ENCODE measurements at regions not wholly inside any gene's neighbourhood (a gene's known extent, or its start where the extent isn't known, plus 50 kb on each side); places are given as distances from the start of the nearest gene placed in this dataset.

DNA sequence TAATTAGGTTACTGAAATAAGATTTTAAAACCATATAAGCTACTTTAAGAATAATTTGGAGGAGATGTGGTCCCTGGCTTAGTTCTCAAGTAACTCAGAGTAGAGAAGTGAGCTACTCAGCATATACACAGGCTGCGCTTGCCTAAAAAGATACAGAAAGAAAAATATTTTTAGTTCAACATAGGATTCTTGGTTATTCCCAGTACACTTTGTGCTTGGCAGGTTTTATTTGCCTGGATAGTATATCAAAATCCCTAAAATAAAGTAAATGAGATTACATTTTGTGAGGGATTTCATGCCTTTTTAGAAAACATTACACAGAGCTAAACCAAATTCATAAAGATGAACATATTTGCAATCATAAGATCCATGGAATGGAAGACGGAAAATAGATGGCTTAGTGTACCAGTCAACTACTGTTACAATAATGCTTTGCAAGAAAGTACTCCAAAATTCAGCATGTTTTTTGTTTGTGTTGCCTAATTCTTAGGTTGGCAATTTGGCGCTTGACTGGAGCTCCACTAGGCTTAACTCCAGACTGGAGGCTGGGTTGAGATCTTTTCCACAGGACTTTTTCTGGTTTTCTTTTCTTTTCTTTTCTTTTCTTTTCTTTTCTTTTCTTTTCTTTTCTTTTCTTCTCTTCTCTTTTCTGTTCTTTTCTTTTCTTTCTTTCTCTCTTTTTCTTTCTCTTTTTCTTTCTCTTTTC is 600.5 kb upstream of the SYT4 start:
- no peak for DNase-seq (ENCODE audit: low read depth)
- Mint-ChIP-seq H3K36me3 (ENCODE audit: low read depth, unreplicated experiment) (no peaks in the 10 kb centered on the region), H3K27me3 (ENCODE audit: low read depth, unreplicated experiment) (no peaks in the 10 kb centered on the region), H3K4me3 (ENCODE audit: unreplicated experiment) (no peak overlapping the region), H3K4me1 (ENCODE audit: low read depth, unreplicated experiment) (peaks cover 4% of the 10 kb centered on the region), H3K27ac (ENCODE audit: unreplicated experiment) (no peak overlapping the region), H3K9me3 (ENCODE audit: unreplicated experiment) (peaks cover 3% of the 10 kb centered on the region)
- Histone ChIP-seq H2AFZ (ENCODE audit: low read depth, low read length) (no peak overlapping the region), H3K79me2 (ENCODE audit: insufficient read depth, low read length) (no peaks in the 10 kb centered on the region), H3K36me3 (ENCODE audit: insufficient read depth, low read length) (no peaks in the 10 kb centered on the region), H3K4me3 (ENCODE audit: insufficient read depth, low read depth, low read length) (no peak overlapping the region), H3K4me1 (ENCODE audit: insufficient read depth, low read length) (no peaks in the 10 kb centered on the region), H4K20me1 (ENCODE audit: insufficient read depth, low read length) (no peaks in the 10 kb centered on the region), H3K9ac (ENCODE audit: low read length) (no peak overlapping the region), H3K27me3 (ENCODE audit: insufficient read depth, low read length) (no peaks in the 10 kb centered on the region), H3K4me2 (ENCODE audit: low read length) (no peak overlapping the region), H3K27ac (ENCODE audit: low read depth, low read length) (no peak overlapping the region), H3K9me3 (ENCODE audit: insufficient read depth, low read depth, low read length) (no peaks in the 10 kb centered on the region)
- TF ChIP-seq EZH2 (IDR thresholded peaks at IDR 0.05; ENCODE audit: insufficient read depth, low read length): no peak
- TF ChIP-seq, protein P1, sequence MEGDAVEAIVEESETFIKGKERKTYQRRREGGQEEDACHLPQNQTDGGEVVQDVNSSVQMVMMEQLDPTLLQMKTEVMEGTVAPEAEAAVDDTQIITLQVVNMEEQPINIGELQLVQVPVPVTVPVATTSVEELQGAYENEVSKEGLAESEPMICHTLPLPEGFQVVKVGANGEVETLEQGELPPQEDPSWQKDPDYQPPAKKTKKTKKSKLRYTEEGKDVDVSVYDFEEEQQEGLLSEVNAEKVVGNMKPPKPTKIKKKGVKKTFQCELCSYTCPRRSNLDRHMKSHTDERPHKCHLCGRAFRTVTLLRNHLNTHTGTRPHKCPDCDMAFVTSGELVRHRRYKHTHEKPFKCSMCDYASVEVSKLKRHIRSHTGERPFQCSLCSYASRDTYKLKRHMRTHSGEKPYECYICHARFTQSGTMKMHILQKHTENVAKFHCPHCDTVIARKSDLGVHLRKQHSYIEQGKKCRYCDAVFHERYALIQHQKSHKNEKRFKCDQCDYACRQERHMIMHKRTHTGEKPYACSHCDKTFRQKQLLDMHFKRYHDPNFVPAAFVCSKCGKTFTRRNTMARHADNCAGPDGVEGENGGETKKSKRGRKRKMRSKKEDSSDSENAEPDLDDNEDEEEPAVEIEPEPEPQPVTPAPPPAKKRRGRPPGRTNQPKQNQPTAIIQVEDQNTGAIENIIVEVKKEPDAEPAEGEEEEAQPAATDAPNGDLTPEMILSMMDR (IDR thresholded peaks at IDR 0.05; ENCODE audit: insufficient read depth, low read depth, low read length): no peak
- no peak for FAIRE-seq

DNA sequence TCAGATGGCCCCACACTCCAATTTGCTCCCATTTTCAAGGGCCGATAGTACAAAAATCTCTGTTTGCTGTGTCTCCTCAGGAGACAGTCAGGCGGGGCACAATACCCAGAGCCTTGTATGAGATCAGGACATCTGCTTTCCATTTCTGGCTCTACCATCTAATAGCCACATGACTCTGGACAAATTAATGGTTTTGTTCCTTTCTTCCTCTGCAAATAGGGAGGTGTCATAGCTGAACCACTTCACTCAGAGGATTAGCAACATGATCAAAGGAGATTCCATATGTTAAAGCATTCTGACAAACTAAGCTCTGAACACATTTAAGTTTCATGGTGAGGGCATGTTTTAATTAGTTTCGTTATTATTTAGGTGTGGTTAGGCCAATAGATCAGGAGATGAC is 602.1 kb upstream of the SYT4 start:
- Histone ChIP-seq H4K20me1 (ENCODE audit: insufficient read depth, low read length) (no peaks in the 10 kb centered on the region), H3K36me3 (ENCODE audit: insufficient read depth, low read length) (no peaks in the 10 kb centered on the region), H3K4me3 (ENCODE audit: insufficient read depth, low read depth, low read length) (no peak overlapping the region), H3K27me3 (ENCODE audit: insufficient read depth, low read length) (no peaks in the 10 kb centered on the region), H3K79me2 (ENCODE audit: insufficient read depth, low read length) (no peaks in the 10 kb centered on the region), H3K9me3 (ENCODE audit: insufficient read depth, low read depth, low read length) (no peaks in the 10 kb centered on the region), H2AFZ (ENCODE audit: low read depth, low read length) (no peak overlapping the region), H3K9ac (ENCODE audit: low read length) (no peak overlapping the region), H3K4me2 (ENCODE audit: low read length) (no peak overlapping the region), H3K27ac (ENCODE audit: low read depth, low read length) (no peak overlapping the region), H3K4me1 (ENCODE audit: insufficient read depth, low read length) (no peaks in the 10 kb centered on the region)
- no peak overlapping the region for H3K27ac Mint-ChIP-seq (ENCODE audit: unreplicated experiment)
- DNase-seq (ENCODE audit: low read depth) (no peak), FAIRE-seq (no peak)
- TF ChIP-seq, protein P1 (IDR thresholded peaks at IDR 0.05; ENCODE audit: insufficient read depth, low read depth, low read length): no peak
- TF ChIP-seq EZH2 (IDR thresholded peaks at IDR 0.05; ENCODE audit: insufficient read depth, low read length): no peak
- H3K9me3 Mint-ChIP-seq (ENCODE audit: unreplicated experiment): peaks cover 3% of the 10 kb centered on the region
- H3K4me1 Mint-ChIP-seq (ENCODE audit: low read depth, unreplicated experiment): peaks cover 4% of the 10 kb centered on the region
- no peak overlapping the region for H3K4me3 Mint-ChIP-seq (ENCODE audit: unreplicated experiment)
- no peaks in the 10 kb centered on the region for H3K36me3 Mint-ChIP-seq (ENCODE audit: low read depth, unreplicated experiment)
- no peaks in the 10 kb centered on the region for H3K27me3 Mint-ChIP-seq (ENCODE audit: low read depth, unreplicated experiment)

DNA sequence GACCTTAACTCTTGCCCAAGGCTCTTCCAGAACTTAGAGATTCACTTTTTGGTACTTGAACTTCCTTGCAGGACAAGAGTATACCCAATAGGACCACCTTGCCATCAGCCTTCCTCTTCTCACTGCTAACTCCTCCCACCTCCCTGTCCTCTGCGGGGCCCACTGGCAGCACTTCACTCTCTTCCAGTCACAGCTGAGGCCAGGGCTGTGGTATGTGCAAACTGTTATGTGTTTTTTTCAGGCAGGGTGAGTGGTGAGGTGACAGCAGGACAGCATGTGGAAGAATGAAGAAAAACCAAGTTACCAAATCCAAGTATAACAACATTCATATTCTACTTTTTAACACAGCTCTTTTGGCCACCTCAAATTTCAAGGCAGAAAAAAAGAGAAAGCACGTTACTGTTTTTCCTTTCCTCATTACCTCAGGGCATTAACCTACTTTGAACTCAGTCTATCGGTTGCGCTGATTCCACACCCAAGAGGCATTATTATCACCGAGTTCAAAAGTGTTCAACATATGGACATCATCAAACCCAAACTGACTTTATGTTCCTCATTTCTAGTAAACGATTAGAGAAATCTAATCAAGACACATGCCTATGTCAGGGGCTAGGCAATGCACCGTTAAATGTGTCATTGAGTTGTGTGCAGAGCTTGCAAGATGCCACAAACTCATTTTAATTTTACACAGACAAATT is 605.2 kb upstream of the SYT4 start:
- no peak overlapping the region for H3K4me2 ChIP-seq (ENCODE audit: low read length)
- no peaks in the 10 kb centered on the region for H3K4me1 ChIP-seq (ENCODE audit: insufficient read depth, low read length)
- no peaks in the 10 kb centered on the region for H4K20me1 ChIP-seq (ENCODE audit: insufficient read depth, low read length)
- no peak overlapping the region for H3K27ac Mint-ChIP-seq (ENCODE audit: unreplicated experiment)
- peaks cover 3% of the 10 kb centered on the region for H3K9me3 Mint-ChIP-seq (ENCODE audit: unreplicated experiment)
- FAIRE-seq (no peak), DNase-seq (ENCODE audit: low read depth) (no peak)
- no peaks in the 10 kb centered on the region for H3K36me3 ChIP-seq (ENCODE audit: insufficient read depth, low read length)
- no peaks in the 10 kb centered on the region for H3K27me3 ChIP-seq (ENCODE audit: insufficient read depth, low read length)
- H3K9me3 ChIP-seq (ENCODE audit: insufficient read depth, low read depth, low read length): no peaks in the 10 kb centered on the region
- no peaks in the 10 kb centered on the region for H3K79me2 ChIP-seq (ENCODE audit: insufficient read depth, low read length)
- H3K4me1 Mint-ChIP-seq (ENCODE audit: low read depth, unreplicated experiment): no peaks in the 10 kb centered on the region
- H3K27me3 Mint-ChIP-seq (ENCODE audit: low read depth, unreplicated experiment): no peaks in the 10 kb centered on the region
- no peaks in the 10 kb centered on the region for H3K36me3 Mint-ChIP-seq (ENCODE audit: low read depth, unreplicated experiment)
- H3K27ac ChIP-seq (ENCODE audit: low read depth, low read length): no peak overlapping the region
- no peak overlapping the region for H2AFZ ChIP-seq (ENCODE audit: low read depth, low read length)
- H3K4me3 Mint-ChIP-seq (ENCODE audit: unreplicated experiment): no peak overlapping the region
- no peak overlapping the region for H3K4me3 ChIP-seq (ENCODE audit: insufficient read depth, low read depth, low read length)
- TF ChIP-seq, protein P1 (IDR thresholded peaks at IDR 0.05; ENCODE audit: insufficient read depth, low read depth, low read length): no peak
- TF ChIP-seq EZH2 (IDR thresholded peaks at IDR 0.05; ENCODE audit: insufficient read depth, low read length): no peak
- H3K9ac ChIP-seq (ENCODE audit: low read length): no peak overlapping the region
